ENCODE measurements at regions not wholly inside any gene's neighbourhood (a gene's known extent, or its start where the extent isn't known, plus 50 kb on each side); places are given as distances from the start of the nearest gene placed in this dataset.

GRCh38 chr13:111877906-111878305, 189.0 kb upstream of the SOX1 start:
- H3K36me3 ChIP-seq (ENCODE audit: control insufficient read depth in 4 of 4, insufficient read depth in 4 of 4, low read length in 4 of 4): no peaks in the 10 kb centered on the region
- DNase-seq (no peak), ATAC-seq (ENCODE audit: insufficient read depth, low FRiP score) (no peak)
- no peak overlapping the region for H3K9ac ChIP-seq (ENCODE audit: insufficient read depth in 1 of 2, low read length in 2 of 2)
- peaks cover 0 to 13% (median 12%) of the 10 kb centered on the region in 3 donors for H3K27me3 ChIP-seq (ENCODE audit: control insufficient read depth in 3 of 3, insufficient read depth in 3 of 3, low read length in 2 of 3)
- H3K9me3 ChIP-seq (ENCODE audit: control insufficient read depth in 4 of 4, insufficient read depth in 3 of 4, low read length in 3 of 4): peaks cover 0 to 6% (median 0%) of the 10 kb centered on the region in 4 donors
- H3K4me3 ChIP-seq: no peak overlapping the region
- H3K27ac ChIP-seq (ENCODE audit: low read depth in 1 of 2, low read length in 1 of 2): no peak overlapping the region
- WGBS, 2 donors: 82 to 84% methylated on average over 12 of the region's 12 CpGs
- no peak for TF ChIP-seq CTCF (IDR thresholded peaks at IDR 0.05; ENCODE audit: control extremely low read depth, extremely low read depth)
- no peaks in the 10 kb centered on the region for H3K4me1 ChIP-seq (ENCODE audit: control insufficient read depth in 5 of 5, insufficient read depth in 5 of 5, low read length in 5 of 5)

- no peak for TF ChIP-seq CTCF (IDR thresholded peaks at IDR 0.05; ENCODE audit: control extremely low read depth, extremely low read depth)
- ATAC-seq (ENCODE audit: insufficient read depth, low FRiP score): no peak
Observed at GRCh38 chr13:111879719-111880118, 187.2 kb upstream of the SOX1 start.

GRCh38 chr13:111880185-111880584, 186.8 kb upstream of the SOX1 start:
- TF ChIP-seq CTCF (IDR thresholded peaks at IDR 0.05; ENCODE audit: control extremely low read depth, extremely low read depth): no peak
- ATAC-seq (ENCODE audit: insufficient read depth, low FRiP score): peak; percentile 11

More at GRCh38 chr13:111879719-111880118, 187.2 kb upstream of the SOX1 start:
- 47 to 54% methylated on average over 5 of the region's 5 CpGs for WGBS, 2 donors
- H3K9ac ChIP-seq (ENCODE audit: insufficient read depth in 1 of 2, low read length in 2 of 2): no peak overlapping the region
- peaks cover 0 to 6% (median 0%) of the 10 kb centered on the region in 4 donors for H3K9me3 ChIP-seq (ENCODE audit: control insufficient read depth in 4 of 4, insufficient read depth in 3 of 4, low read length in 3 of 4)
- no peaks in the 10 kb centered on the region for H3K36me3 ChIP-seq (ENCODE audit: control insufficient read depth in 4 of 4, insufficient read depth in 4 of 4, low read length in 4 of 4)
- H3K4me3 ChIP-seq: no peak overlapping the region
- no peak overlapping the region for H3K27ac ChIP-seq (ENCODE audit: low read depth in 1 of 2, low read length in 1 of 2)
- H3K4me1 ChIP-seq (ENCODE audit: control insufficient read depth in 5 of 5, insufficient read depth in 5 of 5, low read length in 5 of 5): no peaks in the 10 kb centered on the region
- peaks cover 0 to 20% (median 16%) of the 10 kb centered on the region in 3 donors for H3K27me3 ChIP-seq (ENCODE audit: control insufficient read depth in 3 of 3, insufficient read depth in 3 of 3, low read length in 2 of 3)
- no peak for DNase-seq

GRCh38 chr13:111881700-111882099, 185.2 kb upstream of the SOX1 start:
- H3K4me1 ChIP-seq (ENCODE audit: control insufficient read depth in 5 of 5, insufficient read depth in 5 of 5, low read length in 5 of 5): no peaks in the 10 kb centered on the region
- H3K9ac ChIP-seq (ENCODE audit: insufficient read depth in 1 of 2, low read length in 2 of 2): no peak overlapping the region
- H3K4me3 ChIP-seq: no peak overlapping the region
- 80 to 90% methylated on average over 8 of the region's 8 CpGs for WGBS, 2 donors
- no peak overlapping the region for H3K27ac ChIP-seq (ENCODE audit: low read depth in 1 of 2, low read length in 1 of 2)
- no peak for DNase-seq
- H3K27me3 ChIP-seq (ENCODE audit: control insufficient read depth in 3 of 3, insufficient read depth in 3 of 3, low read length in 2 of 3): peaks cover 0 to 23% (median 18%) of the 10 kb centered on the region in 3 donors
- ATAC-seq (ENCODE audit: insufficient read depth, low FRiP score): no peak
- TF ChIP-seq CTCF (IDR thresholded peaks at IDR 0.05; ENCODE audit: control extremely low read depth, extremely low read depth): no peak
- peaks cover 0 to 6% (median 0%) of the 10 kb centered on the region in 4 donors for H3K9me3 ChIP-seq (ENCODE audit: control insufficient read depth in 4 of 4, insufficient read depth in 3 of 4, low read length in 3 of 4)
- H3K36me3 ChIP-seq (ENCODE audit: control insufficient read depth in 4 of 4, insufficient read depth in 4 of 4, low read length in 4 of 4): no peaks in the 10 kb centered on the region

More at GRCh38 chr13:111880185-111880584, 186.8 kb upstream of the SOX1 start:
- Histone ChIP-seq H3K9me3 (ENCODE audit: control insufficient read depth in 4 of 4, insufficient read depth in 3 of 4, low read length in 3 of 4) (peaks cover 0 to 6% (median 0%) of the 10 kb centered on the region in 4 donors), H3K4me1 (ENCODE audit: control insufficient read depth in 5 of 5, insufficient read depth in 5 of 5, low read length in 5 of 5) (no peaks in the 10 kb centered on the region), H3K9ac (ENCODE audit: insufficient read depth in 1 of 2, low read length in 2 of 2) (no peak overlapping the region), H3K27me3 (ENCODE audit: control insufficient read depth in 3 of 3, insufficient read depth in 3 of 3, low read length in 2 of 3) (peaks cover 0 to 20% (median 16%) of the 10 kb centered on the region in 3 donors), H3K4me3 (no peak overlapping the region), H3K27ac (ENCODE audit: low read depth in 1 of 2, low read length in 1 of 2) (no peak overlapping the region), H3K36me3 (ENCODE audit: control insufficient read depth in 4 of 4, insufficient read depth in 4 of 4, low read length in 4 of 4) (no peaks in the 10 kb centered on the region)
- no peak for DNase-seq
- 59 to 63% methylated on average over 6 of the region's 6 CpGs for WGBS, 2 donors
